ENCODE measurements at regions not wholly inside any gene's neighbourhood (a gene's known extent, or its start where the extent isn't known, plus 50 kb on each side); places are given as distances from the start of the nearest gene placed in this dataset.
"Not testable (repeated sequence)": the region's sequence is repeated elsewhere in the genome, so short reads cannot be mapped to it uniquely, and the experiment has no call there.

DNA sequence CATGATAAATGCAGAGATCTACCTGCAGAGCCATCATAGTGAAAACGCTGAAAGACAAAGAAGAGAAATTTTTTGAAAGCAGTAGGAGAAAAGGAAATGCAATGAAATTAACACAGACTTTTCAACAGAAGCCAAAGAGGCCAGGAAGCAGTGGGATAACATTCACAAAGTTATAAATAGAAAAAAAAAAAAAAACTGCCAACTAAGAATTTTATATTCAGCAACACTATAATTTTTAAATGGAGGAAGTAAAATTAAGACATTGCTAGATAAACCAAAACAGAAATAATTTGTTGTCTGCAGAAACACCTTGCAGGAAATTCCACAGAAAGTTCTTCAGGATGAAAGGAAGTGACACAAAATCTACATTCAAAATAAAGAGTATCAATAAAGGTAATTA is 591.5 kb upstream of the ID4 start:
- TF ChIP-seq, protein P1, sequence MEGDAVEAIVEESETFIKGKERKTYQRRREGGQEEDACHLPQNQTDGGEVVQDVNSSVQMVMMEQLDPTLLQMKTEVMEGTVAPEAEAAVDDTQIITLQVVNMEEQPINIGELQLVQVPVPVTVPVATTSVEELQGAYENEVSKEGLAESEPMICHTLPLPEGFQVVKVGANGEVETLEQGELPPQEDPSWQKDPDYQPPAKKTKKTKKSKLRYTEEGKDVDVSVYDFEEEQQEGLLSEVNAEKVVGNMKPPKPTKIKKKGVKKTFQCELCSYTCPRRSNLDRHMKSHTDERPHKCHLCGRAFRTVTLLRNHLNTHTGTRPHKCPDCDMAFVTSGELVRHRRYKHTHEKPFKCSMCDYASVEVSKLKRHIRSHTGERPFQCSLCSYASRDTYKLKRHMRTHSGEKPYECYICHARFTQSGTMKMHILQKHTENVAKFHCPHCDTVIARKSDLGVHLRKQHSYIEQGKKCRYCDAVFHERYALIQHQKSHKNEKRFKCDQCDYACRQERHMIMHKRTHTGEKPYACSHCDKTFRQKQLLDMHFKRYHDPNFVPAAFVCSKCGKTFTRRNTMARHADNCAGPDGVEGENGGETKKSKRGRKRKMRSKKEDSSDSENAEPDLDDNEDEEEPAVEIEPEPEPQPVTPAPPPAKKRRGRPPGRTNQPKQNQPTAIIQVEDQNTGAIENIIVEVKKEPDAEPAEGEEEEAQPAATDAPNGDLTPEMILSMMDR (IDR thresholded peaks at IDR 0.05; ENCODE audit: extremely low read depth, missing control alignments), result no peak
- no peak for DNase-seq (ENCODE audit: low spot score)

DNA sequence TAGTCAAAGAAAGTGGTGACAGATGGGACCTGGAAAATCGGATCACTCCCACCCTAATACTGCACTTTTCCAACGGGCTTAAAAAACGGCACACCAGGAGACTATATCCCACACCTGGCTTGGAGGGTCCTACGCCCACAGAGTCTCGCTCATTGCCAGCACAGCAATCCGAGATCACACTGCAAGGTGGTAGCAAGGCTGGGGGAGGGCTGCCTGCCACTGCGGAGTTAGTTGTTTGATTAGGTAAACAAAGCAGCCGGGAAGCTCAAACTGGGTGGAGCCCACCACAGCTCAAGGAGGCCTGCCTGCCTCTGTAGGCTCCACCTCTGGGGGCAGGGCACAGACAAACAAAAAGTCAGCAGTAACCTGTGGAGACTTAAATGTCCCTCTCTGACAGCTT is 590.0 kb upstream of the ID4 start:
- DNase-seq (ENCODE audit: low spot score), result not testable (repeated sequence)

DNA sequence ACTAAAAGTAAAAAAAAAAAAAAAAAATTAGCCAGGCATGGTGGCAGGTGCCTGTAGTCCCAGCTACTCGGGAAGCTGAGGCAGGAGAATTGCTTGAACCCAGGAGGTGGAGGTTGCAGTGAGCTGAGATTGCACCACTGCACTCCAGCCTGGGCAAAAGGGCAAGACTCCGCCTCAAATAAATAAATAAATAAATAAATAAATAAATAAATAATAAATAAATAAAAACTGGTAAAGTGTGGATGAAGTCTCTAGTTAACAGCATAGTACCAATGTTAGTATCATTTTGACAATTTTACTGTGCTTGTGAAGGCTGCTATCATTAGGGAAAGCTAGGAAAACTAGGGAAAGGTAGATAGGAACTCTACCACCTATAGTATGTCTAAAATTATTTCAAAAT is 581.0 kb upstream of the ID4 start:
- DNase-seq (ENCODE audit: low spot score), result not testable (repeated sequence)

DNA sequence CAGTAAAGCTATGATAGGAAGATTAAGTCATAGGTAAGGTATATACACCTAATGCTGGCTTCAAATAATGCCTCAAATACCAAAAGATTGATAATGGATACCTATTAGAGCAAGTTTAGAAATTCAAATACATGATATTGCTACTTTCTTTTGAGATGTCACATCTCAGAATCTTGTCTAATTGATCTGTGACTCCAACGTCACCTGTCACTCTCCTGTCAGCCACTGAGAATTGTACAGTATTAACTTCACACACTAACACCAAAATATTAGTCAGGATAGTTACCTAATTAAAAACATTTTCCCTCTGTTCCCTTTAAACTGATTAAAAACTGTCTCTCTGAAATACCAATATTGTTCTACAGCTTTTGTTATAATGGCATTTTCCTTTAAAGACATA is 575.5 kb upstream of the ID4 start:
- no peak for DNase-seq (ENCODE audit: low spot score)
- TF ChIP-seq, protein P1 (IDR thresholded peaks at IDR 0.05; ENCODE audit: extremely low read depth, missing control alignments), result no peak

DNA sequence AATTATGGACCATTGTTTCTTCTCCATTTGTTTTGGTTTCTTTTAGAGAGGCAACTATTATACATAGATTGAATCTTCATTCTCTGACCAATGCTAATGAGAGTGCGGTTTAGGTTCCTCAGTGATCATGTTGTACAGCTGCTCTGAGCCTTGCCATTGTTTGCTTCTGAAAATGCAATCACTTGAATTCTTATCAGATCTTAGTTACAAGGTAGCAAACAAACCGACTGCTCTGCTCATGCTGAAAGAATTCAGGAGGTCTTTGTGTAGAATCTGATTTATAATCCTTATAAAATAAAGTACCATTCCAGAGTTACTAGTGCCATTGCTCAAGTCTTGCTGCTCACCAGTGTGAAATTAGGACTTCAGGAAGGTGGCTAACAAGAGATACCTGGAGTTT is 569.1 kb upstream of the ID4 start:
- DNase-seq (ENCODE audit: low spot score), result no peak

DNA sequence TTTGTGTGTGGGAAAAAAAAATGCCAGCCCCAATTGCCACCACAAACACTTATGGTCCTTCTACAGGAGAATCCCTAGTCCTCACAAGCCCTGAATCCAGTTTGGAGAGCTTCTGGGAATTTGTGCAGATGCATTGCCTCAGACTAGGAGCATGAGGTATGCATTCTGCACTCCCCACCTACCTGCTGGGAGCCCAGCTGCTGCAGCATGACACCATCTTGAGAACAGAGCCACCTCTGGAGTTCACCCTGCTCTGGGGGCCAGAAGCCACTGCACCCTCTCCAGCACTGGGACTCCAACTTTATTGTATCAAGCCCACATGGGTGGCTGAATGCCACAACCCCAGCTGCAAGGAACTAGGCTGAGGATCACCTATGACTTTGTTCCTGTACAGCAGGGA is 568.5 kb upstream of the ID4 start:
- TF ChIP-seq, protein P1 (IDR thresholded peaks at IDR 0.05; ENCODE audit: extremely low read depth, missing control alignments), result no peak
- no peak for DNase-seq (ENCODE audit: low spot score)

More for the DNA sequence above, 569.1 kb upstream of the ID4 start:
- TF ChIP-seq, protein P1 (IDR thresholded peaks at IDR 0.05; ENCODE audit: extremely low read depth, missing control alignments), result no peak

DNA sequence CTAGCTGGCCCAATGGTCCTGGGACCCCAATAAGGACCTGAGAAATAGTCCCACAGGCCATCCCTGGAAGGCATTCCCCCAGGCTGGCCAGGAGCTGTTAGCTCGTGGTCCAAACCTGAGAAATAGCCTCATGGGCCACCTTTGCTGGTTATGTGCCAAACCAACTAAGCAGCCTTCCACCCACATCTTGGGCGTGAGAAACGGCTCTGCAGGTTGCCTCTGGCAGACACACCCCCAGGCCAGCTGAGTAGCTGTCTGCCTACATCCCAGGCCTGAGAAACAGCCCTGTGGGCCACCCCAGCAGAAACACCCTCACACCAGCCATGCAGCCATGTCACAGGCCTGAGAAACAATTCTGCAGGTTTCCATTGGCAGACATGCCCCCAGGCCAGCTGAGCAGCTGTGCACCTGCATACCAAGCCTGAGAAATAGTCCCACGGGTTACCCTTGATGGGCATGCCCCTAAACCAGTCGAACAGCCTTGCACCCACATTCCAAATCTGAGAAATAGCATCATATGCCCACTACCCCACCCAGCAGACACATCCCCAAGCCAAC is 567.8 kb upstream of the ID4 start:
- TF ChIP-seq, protein P1 (IDR thresholded peaks at IDR 0.05; ENCODE audit: extremely low read depth, missing control alignments), result no peak
- no peak for DNase-seq (ENCODE audit: low spot score)

DNA sequence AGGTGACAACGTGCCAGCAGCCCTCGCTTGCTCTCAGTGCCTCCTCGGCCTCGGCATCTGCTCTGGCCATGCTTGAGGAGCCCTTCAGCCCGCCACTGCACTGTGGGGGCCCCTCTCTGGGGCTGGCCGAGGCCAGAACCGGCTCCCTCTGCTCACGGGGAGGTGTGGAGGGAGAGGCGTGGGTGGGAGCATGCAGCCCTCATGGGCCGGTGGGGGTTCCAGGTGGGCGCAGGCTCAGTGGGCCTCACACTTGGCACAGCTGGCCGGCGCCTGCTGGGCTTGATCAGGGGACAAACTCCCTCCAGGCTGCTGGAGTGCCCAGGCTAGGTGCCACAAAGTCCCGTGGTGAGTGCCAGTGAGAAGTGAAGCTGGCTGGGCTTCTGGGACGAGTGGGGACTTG is 566.6 kb upstream of the ID4 start:
- no peak for DNase-seq (ENCODE audit: low spot score)
- TF ChIP-seq, protein P1 (IDR thresholded peaks at IDR 0.05; ENCODE audit: extremely low read depth, missing control alignments), result no peak

Data from GM20000 (cell line).